KOPT-K1 (cell line): ENCODE measurements at regions not wholly inside any gene's neighbourhood (a gene's known extent, or its start where the extent isn't known, plus 50 kb on each side); places are given as distances from the start of the nearest gene placed in this dataset.
"Not testable (repeated sequence)": the region's sequence is repeated elsewhere in the genome, so short reads cannot be mapped to it uniquely, and the experiment has no call there.

Experiments used
- H3K27ac ChIP-seq: fragments of 200-600 bp; sonication (generic); 2 replicates; pipeline ENCODE4 v1.5.1; 2016; ENCODE audit warnings: antibody characterized with exemption, mild to moderate bottlenecking, low read depth, low read length; ENCODE audit not compliant: poor library complexity, severe bottlenecking
- H3K36me3 ChIP-seq: fragments of 200-600 bp; sonication (generic); 2 replicates; pipeline ENCODE4 v1.5.1; 2017; ENCODE audit warnings: antibody characterized with exemption, mild to moderate bottlenecking, low read length, moderate library complexity; ENCODE audit not compliant: insufficient read depth
- H3K9me3 ChIP-seq: fragments of 200-600 bp; sonication (generic); 2 replicates; pipeline ENCODE4 v1.5.1; 2017; ENCODE audit warnings: antibody characterized with exemption, low read length, mild to moderate bottlenecking; ENCODE audit not compliant: insufficient read depth, poor library complexity, severe bottlenecking

DNA sequence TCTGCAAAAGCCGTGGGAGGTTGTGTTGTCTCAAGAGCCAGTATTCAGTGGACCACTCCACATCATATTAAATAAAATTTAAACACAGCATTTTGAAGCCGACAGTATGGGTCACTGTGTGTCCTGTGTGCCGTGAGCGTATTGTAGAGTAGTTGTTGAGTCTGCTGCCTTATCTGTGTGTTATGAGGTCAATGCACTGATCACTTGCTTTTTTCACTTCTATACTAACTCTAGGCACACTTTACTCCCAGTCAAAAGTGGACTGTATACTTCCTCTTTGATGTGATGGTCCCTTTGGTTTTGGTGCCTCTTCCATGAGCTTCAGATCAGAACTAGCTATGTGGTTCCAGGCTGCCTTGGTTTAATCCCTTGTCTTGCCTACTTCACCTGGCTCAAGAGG, 84.3 kb downstream of the PPIAL4A start:
- H3K36me3 ChIP-seq, H3K9me3 ChIP-seq, H3K27ac ChIP-seq: not testable (repeated sequence)

DNA sequence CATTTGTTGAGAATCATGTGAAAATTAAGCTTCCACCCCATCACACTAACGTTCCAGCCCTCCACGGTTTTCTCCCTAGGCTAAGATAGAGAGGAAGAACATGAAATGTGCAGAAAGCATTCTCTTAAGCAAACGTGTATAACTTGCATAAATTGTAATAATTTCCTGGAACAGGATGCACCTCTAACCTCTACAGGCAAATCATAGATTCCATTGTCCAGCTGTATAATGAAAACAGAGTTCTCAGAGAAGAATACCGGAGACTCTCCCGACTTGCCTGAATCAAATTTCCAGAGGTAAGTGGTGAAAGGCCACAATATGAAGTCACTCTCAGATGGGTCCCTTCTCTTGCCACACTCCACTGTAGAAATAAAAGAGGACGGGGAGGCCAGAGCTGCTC, 87.7 kb downstream of the PPIAL4A start:
- H3K27ac ChIP-seq, H3K36me3 ChIP-seq, H3K9me3 ChIP-seq: not testable (repeated sequence)

DNA sequence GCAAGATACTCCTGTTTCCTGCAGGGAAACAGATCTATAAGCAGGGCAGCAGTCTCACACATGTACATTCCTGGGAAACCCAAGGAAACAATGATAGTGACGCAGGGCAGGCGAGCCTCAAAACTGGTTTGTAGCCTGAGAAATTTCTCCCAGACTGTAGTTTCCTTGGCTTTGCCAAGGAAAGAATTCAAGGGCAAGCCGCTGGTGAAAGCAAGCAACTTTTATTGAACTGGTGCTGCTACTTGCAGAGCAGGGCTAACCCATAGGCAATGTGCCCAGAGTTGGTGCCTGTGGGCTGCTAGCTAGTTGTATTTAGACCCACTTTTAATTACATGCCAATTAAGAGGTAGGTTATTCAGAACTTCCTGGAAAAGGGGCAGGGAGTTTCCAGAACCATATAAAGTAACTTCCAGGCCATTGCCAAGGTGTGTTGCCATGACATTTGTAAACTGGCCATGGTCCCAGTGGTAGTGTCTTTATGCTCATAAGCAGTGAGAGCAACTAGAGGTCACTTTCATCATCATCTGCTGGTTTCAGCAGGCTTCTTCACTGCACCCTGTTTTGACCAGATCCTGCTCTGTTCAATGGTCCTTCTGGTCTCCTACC, 92.0 kb downstream of the PPIAL4A start:
- H3K27ac ChIP-seq, H3K36me3 ChIP-seq, H3K9me3 ChIP-seq: not testable (repeated sequence)

DNA sequence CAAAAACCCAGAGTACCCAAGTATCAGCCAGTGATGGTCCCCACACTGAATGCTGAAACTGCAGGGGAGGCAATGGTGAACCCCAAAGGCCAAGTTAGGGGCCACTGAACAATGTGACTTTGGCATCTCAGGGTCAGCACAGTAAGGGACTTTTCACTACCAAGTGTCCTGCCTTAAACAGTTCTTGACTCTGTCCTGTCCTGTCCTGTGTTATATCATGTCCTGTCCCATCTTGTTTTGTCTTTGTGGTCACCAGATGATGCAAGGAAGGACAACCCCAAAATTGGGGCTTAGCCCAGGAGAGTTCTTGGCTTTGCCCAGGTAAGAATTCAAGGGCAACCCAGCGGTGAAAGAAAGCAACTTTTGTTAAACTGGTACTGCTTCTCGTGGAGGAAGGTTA, 105.0 kb downstream of the PPIAL4A start:
- not testable (repeated sequence) for H3K36me3 ChIP-seq, H3K9me3 ChIP-seq, H3K27ac ChIP-seq

DNA sequence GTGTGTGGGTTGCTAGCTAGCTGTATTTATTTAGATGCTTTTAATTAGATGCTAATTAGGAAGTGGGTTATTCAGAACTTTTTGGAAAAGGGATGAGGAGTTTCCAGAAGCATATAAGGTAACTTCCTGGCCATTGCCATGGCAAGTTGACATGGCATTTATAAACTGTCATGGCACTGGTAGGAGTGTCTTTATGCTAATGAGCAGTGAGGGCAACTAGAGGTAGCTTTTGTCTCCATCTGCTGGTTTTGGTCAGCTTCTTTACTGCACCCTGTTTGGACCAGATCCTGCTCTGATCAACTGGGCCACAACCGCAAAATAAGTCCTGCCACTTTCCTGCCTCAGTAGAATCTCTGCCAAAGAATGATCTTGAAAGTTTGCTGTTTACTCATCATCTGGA, 105.5 kb downstream of the PPIAL4A start:
- H3K36me3 ChIP-seq, H3K27ac ChIP-seq, H3K9me3 ChIP-seq: not testable (repeated sequence)

DNA sequence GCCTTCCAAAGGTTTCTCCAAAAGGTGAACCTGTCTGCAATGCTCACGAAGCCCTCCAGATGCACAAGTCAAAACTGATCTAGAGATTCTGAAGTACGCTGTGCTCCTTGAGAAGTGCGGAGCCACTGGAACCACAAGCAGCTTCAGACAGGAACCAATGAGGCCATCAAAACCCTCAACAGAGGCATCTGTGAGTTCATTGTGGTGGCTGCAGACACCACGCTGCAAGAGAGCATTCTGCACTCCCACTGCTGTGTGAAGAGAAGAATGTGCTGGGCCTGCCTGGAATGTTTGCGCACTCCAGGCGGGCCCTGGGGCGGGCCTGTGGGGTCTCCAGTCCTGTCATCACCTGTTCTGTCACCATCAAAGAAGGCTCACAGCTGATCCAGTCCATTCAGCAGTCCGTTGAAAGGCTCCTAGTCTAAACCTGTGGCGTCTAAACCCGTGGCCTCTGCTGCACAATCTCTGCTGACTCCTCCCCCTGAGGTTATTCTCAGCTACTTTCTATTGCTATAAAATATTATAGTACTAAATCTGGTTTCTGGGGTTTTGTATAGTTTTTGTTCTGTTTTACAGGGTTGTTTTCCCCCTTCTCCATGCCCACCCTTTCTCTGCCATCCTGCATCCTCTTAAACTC, 111.6 kb downstream of the PPIAL4A start:
- H3K27ac ChIP-seq, H3K9me3 ChIP-seq, H3K36me3 ChIP-seq: not testable (repeated sequence)

DNA sequence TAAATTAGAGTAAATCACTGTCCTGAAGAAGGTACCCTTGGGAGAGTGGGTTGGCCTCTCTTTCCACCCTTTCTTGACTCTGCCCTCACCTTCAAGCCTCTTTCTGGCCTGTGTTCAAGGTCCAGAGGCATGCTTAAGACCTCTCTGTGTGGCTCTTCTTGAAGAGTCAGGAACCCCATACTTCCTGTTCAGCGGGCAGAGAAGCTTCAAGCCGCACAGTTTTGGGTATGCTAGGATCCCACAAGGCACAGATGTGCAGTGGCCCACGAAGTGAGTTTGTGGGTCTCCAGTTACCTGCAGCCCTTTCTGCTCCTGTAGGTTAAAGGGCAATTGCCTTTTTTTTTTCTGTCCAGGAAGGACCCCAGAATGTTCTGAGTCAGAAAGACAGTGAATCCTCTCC, 113.7 kb downstream of the PPIAL4A start:
- not testable (repeated sequence) for H3K27ac ChIP-seq, H3K9me3 ChIP-seq, H3K36me3 ChIP-seq

DNA sequence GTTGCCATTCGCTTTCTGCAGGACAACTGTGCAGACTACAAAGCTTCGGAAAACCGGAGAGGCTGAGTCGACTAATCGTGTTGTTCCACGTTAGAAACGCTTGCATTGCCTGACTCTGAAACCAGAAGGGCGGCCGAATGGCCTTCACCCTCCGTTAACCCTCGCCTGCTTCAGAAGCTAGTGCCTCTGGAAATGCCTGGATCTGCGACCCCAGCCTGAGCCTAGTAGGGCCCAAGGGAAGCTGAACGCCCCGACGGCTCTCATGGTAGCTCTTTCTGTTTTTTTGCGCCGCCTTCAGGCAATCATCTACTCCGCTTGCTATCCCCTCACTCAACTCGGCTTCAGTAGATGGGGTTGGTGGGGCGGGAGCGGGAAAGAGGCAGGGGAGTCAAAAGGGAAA, 117.3 kb downstream of the PPIAL4A start:
- H3K9me3 ChIP-seq, H3K27ac ChIP-seq, H3K36me3 ChIP-seq: not testable (repeated sequence)

DNA sequence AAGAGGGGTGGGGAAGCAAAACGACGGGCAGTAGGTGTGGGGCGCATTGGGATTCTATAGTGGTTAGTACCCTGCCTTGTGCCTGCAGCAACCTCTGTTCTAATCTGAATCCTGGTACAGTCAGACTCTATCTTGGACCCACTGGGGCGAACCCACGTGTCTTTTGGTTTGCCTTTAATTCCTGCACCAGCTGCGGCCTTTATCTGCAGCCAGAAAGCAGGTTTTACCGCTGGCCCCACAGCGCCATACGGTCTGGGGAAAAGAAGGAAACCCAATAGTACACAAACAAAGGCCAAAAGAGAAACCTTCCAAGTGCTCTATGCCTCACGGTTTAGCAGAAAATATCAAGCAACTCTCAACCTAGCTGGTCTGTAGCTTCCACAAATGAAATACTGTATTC, 118.2 kb downstream of the PPIAL4A start:
- H3K9me3 ChIP-seq, H3K27ac ChIP-seq, H3K36me3 ChIP-seq: not testable (repeated sequence)

DNA sequence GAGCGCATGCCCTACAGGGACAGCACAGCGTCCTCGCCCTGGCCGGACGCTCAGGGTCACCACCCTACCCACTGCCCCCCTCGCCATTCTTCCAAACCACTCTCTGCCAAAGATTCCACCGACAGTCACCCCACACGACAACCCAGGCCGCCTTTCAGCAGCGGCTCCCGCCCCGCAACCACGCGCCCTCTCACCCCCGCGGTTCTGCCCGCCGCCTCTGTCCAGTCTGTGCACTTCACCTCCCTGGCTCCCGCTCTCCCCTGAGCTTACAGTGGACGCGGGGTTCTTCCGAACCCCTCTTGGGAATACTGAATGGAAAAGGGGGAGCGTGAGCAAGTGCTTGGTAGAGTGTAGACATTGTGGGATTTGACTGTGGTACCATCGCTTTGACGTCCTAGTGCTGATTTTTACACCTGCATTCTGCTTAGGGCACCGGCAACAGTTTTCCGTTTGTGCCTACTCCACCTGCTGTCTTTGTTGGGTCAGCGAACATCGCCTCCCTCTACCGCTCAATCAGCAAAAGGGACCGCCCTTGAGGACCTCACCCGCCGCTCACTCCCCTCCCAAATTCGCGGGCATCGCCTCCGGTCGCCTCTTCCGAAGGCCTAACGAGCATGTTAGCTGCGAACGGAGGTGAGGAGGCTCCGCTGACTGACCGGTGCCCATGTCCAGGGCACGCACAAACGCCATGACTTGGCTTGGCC, 119.1 kb downstream of the PPIAL4A start:
- not testable (repeated sequence) for H3K27ac ChIP-seq, H3K9me3 ChIP-seq, H3K36me3 ChIP-seq

DNA sequence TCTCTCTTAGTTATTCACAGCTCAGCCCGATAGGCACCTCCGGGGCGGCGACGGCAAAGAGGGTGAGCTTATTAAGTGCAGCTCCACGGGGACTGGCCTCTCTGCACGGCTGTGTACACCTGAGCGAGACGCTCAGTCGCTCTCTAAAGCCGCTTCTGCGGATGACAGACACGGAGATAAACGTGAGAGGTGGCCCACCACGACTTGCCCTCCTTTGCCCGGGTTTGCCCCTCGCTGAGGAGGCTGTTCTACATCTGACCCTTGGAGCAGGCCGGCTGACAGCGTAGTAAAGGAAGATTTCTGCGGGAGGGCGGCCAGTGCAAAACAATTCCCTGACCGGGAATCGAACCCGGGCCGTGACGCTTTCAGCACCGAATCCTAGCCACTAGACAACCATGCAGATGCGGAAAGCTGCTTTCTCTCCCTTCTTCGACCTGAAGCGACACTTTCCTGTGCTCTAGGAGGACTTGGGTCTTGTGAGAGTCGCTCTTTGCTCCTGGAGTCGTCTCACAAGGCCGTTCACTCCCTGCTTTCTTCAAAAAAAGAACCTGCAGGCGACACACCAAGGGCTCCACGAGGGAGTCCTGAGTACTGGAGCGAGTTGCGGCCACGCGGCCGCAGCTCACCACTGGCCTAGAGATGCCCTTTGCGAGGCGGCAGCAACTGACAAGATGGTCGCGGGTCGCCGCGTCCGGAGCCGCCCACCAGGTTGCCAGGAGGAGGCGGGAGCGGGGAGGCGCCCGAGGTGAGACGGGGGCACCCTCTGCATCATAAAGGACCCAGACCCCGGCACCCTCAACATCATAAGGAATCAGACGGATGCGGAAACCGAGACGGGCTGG, 119.9 kb downstream of the PPIAL4A start:
- H3K9me3 ChIP-seq, H3K36me3 ChIP-seq, H3K27ac ChIP-seq: not testable (repeated sequence)

DNA sequence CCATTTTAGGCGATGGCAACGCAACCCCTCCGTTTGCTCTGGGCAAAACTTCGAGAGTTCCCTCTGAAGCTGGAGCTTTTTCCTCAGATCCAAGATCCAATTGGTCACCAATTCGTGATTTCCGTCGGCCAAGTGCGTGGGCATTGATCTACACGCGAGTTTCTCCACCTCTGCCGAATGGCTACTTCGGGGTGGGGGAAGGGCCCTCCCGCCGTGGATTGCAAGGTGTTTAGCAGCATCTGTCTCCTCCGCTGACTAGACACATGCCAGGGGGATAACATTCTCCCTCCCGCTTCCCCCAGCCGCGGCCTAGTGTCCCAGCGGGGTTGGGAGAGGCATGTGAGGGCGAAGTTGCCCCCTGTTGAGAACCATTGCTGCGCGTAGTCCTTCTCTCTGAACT, 120.6 kb downstream of the PPIAL4A start:
- H3K9me3 ChIP-seq, H3K27ac ChIP-seq, H3K36me3 ChIP-seq: not testable (repeated sequence)

DNA sequence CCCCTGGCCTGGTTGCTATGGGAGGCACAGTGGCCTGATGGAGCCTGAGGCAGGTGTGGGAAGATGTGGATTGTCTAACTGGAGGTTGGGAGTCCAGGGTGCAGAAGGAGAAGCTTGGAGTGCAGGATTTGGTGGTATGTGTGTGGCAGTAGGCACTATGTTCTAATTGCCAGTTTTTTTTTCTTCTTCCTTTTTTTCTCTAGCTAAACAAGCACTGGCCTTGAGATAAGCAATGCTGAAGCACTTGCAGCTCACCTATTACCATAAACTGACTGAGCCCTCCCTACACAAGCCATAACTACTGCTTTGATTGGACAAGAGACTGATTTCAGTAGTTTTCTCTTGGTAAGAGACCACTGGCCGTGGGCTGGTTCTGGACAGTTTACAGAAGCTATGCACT, 123.6 kb downstream of the PPIAL4A start:
- not testable (repeated sequence) for H3K36me3 ChIP-seq, H3K27ac ChIP-seq, H3K9me3 ChIP-seq

DNA sequence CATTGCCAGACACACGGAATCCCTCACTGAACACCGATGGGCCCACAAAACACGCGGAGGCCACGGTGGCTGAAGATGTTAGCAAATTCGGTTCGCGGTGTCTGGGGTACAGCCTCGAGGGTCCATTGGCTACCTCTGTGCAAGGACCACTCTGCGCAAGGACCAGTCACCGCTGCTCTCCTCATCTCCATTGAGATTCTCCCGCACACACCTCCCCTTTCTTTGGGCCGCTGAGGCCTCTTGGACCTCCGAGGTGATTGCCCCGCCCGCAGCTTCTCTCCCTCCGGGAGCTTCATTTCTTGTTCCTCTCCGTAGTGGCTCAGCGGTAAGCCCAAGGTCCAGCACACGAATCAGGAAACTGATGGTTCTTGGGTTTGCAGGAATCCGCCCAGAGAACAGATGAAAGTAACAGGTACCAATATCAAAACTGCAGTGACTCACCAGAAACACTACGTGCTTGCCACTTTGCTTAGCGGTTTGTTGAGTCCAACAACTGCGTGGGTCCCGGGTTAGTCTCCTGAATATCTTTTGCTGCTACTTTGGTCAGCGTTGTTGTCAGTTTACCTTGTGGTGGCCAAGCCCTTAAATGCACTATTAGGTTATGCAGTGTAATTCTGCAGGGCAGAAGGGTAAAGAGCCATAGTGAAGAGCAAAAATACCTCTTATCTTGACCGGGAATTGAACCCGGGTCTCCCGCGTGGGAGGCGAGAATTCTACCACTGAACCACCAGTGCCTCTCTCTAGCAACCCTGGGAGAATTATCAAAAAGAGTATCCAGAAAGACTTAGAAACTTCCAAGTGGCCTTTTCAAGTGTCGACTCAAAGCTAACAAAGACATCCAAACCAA, 126.8 kb downstream of the PPIAL4A start:
- not testable (repeated sequence) for H3K36me3 ChIP-seq, H3K27ac ChIP-seq, H3K9me3 ChIP-seq
